GM12875 (cell line): ENCODE measurements at regions not wholly inside any gene's neighbourhood (a gene's known extent, or its start where the extent isn't known, plus 50 kb on each side); places are given as distances from the start of the nearest gene placed in this dataset.

ENCODE experiments used
- H3K4me3 ChIP-seq: one replicate; pipeline ENCODE4 v1.5.1; 2011; ENCODE audit warnings: low read depth, low read length, control low read depth
- TF ChIP-seq, protein P1 (sequence below): IDR thresholded peaks from 2 replicates; pipeline ENCODE4 v1.5.1; 2011; ENCODE audit warnings: low read depth, mild to moderate bottlenecking, control low read depth, inconsistent platforms, low read length, moderate library complexity, borderline replicate concordance; ENCODE audit not compliant: insufficient read depth

- no peak overlapping the region for H3K4me3 ChIP-seq
- TF ChIP-seq, protein P1, sequence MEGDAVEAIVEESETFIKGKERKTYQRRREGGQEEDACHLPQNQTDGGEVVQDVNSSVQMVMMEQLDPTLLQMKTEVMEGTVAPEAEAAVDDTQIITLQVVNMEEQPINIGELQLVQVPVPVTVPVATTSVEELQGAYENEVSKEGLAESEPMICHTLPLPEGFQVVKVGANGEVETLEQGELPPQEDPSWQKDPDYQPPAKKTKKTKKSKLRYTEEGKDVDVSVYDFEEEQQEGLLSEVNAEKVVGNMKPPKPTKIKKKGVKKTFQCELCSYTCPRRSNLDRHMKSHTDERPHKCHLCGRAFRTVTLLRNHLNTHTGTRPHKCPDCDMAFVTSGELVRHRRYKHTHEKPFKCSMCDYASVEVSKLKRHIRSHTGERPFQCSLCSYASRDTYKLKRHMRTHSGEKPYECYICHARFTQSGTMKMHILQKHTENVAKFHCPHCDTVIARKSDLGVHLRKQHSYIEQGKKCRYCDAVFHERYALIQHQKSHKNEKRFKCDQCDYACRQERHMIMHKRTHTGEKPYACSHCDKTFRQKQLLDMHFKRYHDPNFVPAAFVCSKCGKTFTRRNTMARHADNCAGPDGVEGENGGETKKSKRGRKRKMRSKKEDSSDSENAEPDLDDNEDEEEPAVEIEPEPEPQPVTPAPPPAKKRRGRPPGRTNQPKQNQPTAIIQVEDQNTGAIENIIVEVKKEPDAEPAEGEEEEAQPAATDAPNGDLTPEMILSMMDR: no peak
These were observed 188.3 kb upstream of the ZNF618 start for GRCh38 chr9:113687680-113688371.

DNA sequence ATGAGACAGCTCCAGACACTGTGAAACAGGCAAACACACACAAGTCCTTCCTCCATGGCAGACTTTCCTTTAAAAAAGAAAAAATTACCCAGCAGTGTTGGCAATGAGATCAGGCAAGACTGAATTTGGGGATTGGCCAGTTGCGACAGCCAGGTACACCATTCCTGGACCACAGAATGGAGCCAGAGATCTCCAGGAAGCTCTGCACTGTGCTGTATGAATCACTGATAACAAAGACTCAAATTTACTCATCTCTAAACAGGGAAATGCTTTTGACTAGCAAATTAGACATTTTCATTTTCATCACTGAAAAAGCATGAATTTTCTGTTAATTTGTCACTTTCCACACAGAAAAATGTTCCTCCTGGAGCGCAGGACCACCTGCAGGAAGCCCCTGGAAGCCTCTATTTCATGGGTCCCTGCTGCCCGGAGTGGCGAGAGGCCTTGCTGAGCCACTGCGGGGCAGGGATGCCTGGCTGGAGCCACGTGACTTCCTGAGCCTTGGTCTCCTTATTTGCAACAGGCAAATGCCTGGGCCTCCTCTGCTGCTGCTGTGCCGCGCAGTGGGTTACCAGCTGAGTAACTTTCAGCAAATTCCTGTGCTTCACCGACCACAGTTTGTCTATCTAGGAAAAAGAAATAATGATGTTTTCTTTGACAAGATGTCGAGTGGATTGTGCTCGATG is 185.9 kb upstream of the ZNF618 start:
- TF ChIP-seq, protein P1: no peak

GRCh38 chr9:113692256-113692655 is 183.9 kb upstream of the ZNF618 start:
- TF ChIP-seq, protein P1: no peak
- H3K4me3 ChIP-seq: no peak overlapping the region

More for the DNA sequence above, 185.9 kb upstream of the ZNF618 start:
- no peak overlapping the region for H3K4me3 ChIP-seq

- no peak overlapping the region for H3K4me3 ChIP-seq
- TF ChIP-seq, protein P1: no peak
These were observed 181.2 kb upstream of the ZNF618 start for GRCh38 chr9:113694912-113695311.

DNA sequence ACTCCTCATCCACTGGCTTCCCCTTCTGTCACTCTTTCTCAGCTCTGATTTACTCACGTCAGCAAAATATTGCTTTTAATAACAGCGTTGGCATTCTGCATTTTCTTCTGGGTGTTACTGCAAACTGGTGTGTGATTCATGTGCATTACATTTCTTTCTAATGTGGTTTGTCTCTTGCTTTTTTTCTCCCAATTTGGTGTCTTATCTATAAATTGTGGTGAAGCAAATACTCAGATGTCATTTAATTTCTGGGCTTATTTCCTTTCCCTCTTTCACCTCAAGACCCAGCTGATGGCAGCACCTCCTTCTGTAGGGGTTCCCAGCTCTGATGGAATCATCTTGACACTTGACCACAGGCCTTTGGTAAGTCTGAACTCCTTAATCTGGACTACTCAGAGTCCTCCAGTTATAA is 180.7 kb upstream of the ZNF618 start:
- H3K4me3 ChIP-seq: no peak overlapping the region
- TF ChIP-seq, protein P1: no peak

GRCh38 chr9:113695901-113696300 is 180.2 kb upstream of the ZNF618 start:
- TF ChIP-seq, protein P1: no peak

More at GRCh38 chr9:113695901-113696300, 180.2 kb upstream of the ZNF618 start:
- H3K4me3 ChIP-seq: no peak overlapping the region
